Fibroblast of skin of left biceps (primary cell): ENCODE measurements at regions not wholly inside any gene's neighbourhood (a gene's known extent, or its start where the extent isn't known, plus 50 kb on each side); places are given as distances from the start of the nearest gene placed in this dataset.

Experiments used
- DNase-seq, 2 experiments: peaks; one replicate each; pipeline ENCODE4 v3.0.0-alpha.2; 2013; ENCODE audit warnings: low read depth in 2 of 2

- no peak for DNase-seq
Measured at GRCh38 chr2:215503381-215503780, 67.5 kb upstream of the FN1 start.

GRCh38 chr2:215500466-215500865 lies 64.6 kb upstream of the FN1 start:
- no peak for DNase-seq

- DNase-seq = no peak
Measured at GRCh38 chr2:215499331-215499730, 63.5 kb upstream of the FN1 start.

- no peak for DNase-seq
Measured at GRCh38 chr2:215498431-215498830, 62.6 kb upstream of the FN1 start.

- DNase-seq = no peak
Measured at GRCh38 chr2:215493376-215493775, 57.5 kb upstream of the FN1 start.

- DNase-seq = no peak
Measured at GRCh38 chr2:215489288-215489848, 53.5 kb upstream of the FN1 start.

- no peak for DNase-seq
Measured at GRCh38 chr2:215487002-215487372, 51.1 kb upstream of the FN1 start.

- no peak for DNase-seq
Measured at GRCh38 chr2:215486291-215487001, 50.6 kb upstream of the FN1 start.
